AG04449 (cell line): ENCODE measurements at regions not wholly inside any gene's neighbourhood (a gene's known extent, or its start where the extent isn't known, plus 50 kb on each side); places are given as distances from the start of the nearest gene placed in this dataset.

Experiments used
- CTCF ChIA-PET: fragments of 350-600 bp; formaldehyde crosslinking; extraction: SDS; loops from one replicate; lab custom pipeline; 2021; ENCODE audit warnings: antibody characterized with exemption; lab: Yijun Ruan, JAX
- POLR2A ChIA-PET: fragments of 400-600, 350-600 bp; formaldehyde crosslinking; extraction: SDS; loops from one replicate; lab custom pipeline; 2020; ENCODE audit warnings: antibody characterized with exemption, inconsistent platforms; lab: Yijun Ruan, JAX
- DNase-seq: peaks from one replicate; pipeline ENCODE4 v3.0.0-alpha.2; 2010; ENCODE audit warnings: low read depth, low spot score
- H3K4me3 ChIP-seq: 2 replicates; pipeline ENCODE4 v1.5.1; 2011; ENCODE audit warnings: low read depth, mild to moderate bottlenecking, control low read depth, low read length
- TF ChIP-seq, protein P1 (sequence below): IDR thresholded peaks from one replicate; pipeline ENCODE4 v1.5.1; 2011; ENCODE audit warnings: mild to moderate bottlenecking, moderate library complexity, low read length, control low read depth, inconsistent platforms; ENCODE audit not compliant: insufficient read depth; ENCODE audit errors: missing control alignments

DNA sequence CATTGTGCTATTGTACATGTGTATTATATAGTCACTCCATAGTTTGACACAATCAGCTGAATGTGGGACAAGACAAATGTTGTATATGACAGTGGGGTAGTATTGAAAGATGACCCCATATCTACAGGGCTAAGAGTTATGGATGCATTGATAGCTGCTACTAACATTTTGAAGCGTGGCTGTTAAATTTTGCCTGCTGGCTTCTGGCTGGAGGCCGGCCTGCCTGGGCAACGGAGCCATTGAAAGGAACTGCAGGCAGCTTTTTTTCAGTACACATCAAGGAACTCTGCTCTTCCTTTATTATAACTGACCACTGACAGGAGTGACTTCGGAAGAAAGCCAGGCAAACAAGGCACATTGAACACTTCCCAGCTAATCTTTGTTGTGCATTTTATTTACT is 76.1 kb upstream of the TMEM33 start:
- POLR2A ChIA-PET: no interaction called here
- CTCF ChIA-PET: interaction anchor here (1.2 to 1.9 kb wide), 2 partner anchors 28 to 166 kb away, joined by 4 to 5 read pairs; no protein-coding TSS in a partner anchor
- DNase-seq: no peak

DNA sequence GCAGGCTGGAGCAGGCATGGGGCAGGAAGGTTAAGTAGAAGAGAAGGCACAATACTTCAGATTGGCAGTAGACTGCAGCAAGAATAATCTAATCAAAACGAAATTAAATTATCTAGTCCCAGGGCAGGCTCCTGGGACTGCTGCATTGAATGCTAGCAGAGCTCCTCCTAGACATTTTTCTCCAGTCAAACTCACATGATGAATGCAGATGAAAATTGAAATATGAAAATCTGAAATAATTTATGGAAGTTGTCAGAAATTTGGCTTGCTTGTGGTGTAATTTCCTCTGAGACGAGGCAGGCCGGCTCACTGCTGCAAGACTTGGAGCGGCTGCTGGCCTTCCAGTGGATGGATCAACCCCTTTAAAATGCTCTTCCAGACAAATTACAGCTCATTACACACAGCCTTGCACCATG is 78.0 kb upstream of the TMEM33 start:
- ChIA-PET CTCF (no interaction called here), POLR2A (no interaction called here)
- no peak for DNase-seq
- H3K4me3 ChIP-seq: no peak overlapping the region
- TF ChIP-seq, protein P1, sequence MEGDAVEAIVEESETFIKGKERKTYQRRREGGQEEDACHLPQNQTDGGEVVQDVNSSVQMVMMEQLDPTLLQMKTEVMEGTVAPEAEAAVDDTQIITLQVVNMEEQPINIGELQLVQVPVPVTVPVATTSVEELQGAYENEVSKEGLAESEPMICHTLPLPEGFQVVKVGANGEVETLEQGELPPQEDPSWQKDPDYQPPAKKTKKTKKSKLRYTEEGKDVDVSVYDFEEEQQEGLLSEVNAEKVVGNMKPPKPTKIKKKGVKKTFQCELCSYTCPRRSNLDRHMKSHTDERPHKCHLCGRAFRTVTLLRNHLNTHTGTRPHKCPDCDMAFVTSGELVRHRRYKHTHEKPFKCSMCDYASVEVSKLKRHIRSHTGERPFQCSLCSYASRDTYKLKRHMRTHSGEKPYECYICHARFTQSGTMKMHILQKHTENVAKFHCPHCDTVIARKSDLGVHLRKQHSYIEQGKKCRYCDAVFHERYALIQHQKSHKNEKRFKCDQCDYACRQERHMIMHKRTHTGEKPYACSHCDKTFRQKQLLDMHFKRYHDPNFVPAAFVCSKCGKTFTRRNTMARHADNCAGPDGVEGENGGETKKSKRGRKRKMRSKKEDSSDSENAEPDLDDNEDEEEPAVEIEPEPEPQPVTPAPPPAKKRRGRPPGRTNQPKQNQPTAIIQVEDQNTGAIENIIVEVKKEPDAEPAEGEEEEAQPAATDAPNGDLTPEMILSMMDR: no peak

More for the DNA sequence above, 76.1 kb upstream of the TMEM33 start:
- TF ChIP-seq, protein P1: no peak
- no peak overlapping the region for H3K4me3 ChIP-seq

DNA sequence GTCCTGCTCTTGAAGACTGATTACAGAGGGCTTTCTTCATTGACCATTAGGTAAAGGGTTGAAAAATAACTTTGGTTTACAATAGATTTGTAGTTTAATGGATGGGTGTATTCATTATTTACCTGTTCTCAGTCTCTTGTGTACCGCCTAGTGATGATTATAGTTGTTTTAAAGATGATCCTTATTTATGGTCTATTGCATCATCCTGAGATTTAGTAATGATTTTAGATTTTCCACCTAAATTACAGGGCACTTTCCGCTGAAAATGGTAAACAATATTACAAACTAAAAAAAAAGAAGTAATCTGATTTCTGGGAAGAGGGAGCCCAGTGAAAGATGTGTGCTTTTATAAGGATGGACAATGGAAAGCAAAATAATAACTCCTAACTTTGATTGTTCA is 78.4 kb upstream of the TMEM33 start:
- CTCF ChIA-PET: no interaction called here

DNA sequence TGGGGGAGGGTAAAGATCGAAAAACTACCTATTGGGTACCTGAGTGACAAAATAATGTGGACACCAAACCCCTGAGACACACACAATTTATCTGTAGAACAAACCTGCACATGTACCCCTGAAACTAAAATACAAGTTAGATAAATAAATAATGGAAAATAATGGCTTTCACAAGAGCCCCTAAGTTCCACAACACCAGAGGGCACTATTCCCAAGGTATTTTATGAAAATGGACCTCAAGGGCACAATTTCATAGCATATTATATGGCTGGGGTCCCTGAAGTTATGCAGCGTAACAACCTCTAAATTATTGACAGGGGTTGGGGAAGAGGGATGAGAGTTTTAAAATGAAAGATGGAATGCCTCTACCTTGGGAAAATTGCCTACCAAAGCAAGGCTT is 81.3 kb upstream of the TMEM33 start:
- H3K4me3 ChIP-seq: no peak overlapping the region
- ChIA-PET CTCF (no interaction called here), POLR2A (no interaction called here)
- DNase-seq: no peak
- TF ChIP-seq, protein P1: no peak

More for the DNA sequence above, 78.4 kb upstream of the TMEM33 start:
- TF ChIP-seq, protein P1: no peak
- H3K4me3 ChIP-seq: no peak overlapping the region
- DNase-seq: no peak
- POLR2A ChIA-PET: no interaction called here

DNA sequence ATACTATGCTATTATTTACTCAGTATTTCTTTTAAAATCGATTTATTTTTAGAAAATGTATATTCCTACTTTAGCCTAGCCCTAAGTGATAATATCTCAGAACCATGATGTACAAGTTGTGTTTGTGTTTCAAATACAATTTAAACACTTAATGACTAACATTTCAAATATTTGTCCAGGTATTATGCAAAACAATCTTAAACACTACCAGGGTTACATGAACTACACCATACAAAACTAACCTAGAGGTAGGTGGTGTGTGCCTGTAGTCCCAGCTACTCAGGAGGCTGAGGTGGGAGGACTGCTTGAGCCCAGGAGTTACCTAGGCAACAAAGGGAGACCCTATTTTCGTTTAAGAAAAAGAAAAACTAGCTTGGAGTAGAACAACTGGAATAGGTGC is 83.0 kb upstream of the TMEM33 start:
- CTCF ChIA-PET: no interaction called here
- H3K4me3 ChIP-seq: no peak overlapping the region
- TF ChIP-seq, protein P1: no peak
- no peak for DNase-seq
- POLR2A ChIA-PET: no interaction called here

DNA sequence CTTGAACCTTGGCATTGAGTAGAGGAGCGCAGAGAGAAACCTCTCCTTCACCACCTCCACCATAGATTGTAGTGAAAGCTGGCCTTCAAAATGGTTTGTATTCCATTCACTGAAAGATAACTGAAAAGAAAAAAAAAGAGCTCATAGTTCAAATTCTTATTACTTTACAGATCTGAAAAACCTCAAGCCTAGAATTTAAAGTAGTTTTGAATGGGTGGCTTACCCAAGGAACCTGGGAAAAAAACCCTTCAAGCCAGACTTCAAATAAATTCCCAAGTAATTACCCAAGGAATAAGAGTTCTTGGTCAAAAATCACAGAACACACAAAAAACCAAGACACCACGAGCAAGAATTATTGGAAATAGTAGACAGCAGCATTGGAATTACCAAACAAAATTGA is 83.6 kb upstream of the TMEM33 start:
- TF ChIP-seq, protein P1: no peak
- ChIA-PET POLR2A (no interaction called here), CTCF (no interaction called here)
- DNase-seq: no peak
- no peak overlapping the region for H3K4me3 ChIP-seq
